Brain microvascular endothelial cell (primary cell): ENCODE measurements at regions not wholly inside any gene's neighbourhood (a gene's known extent, or its start where the extent isn't known, plus 50 kb on each side); places are given as distances from the start of the nearest gene placed in this dataset.

Experiments
- DNase-seq: peaks from one replicate; pipeline ENCODE4 v3.0.0-alpha.2; 2020
- H3K27ac ChIP-seq: fragments of 250-450 bp; sonication (Bioruptor Pico); 2 replicates; pipeline ENCODE4 v1.5.1; 2020; ENCODE audit warnings: mild to moderate bottlenecking, moderate library complexity
- H3K27me3 ChIP-seq: fragments of 250-450 bp; sonication (Bioruptor Pico); replicated peaks from 2 replicates; pipeline ENCODE4 v1.5.1; 2020; ENCODE audit warnings: mild to moderate bottlenecking
- H3K36me3 ChIP-seq: fragments of 250-450 bp; sonication (Bioruptor Pico); replicated peaks from 2 replicates; pipeline ENCODE4 v1.5.1; 2020; ENCODE audit warnings: mild to moderate bottlenecking
- H3K4me3 ChIP-seq: 2 replicates; pipeline ENCODE4 v1.5.1; 2011; ENCODE audit warnings: low read depth, mild to moderate bottlenecking, control low read depth, low read length, moderate library complexity
- in situ Hi-C: cut with HindIII; loops from 2 replicates; pipeline ENCODE4 v1.10.0; 2017; ENCODE audit warnings: low sequenced_read_pairs, low pct_ligation_motif_present
- TF ChIP-seq, protein P1 (sequence below): IDR thresholded peaks from 2 replicates; pipeline ENCODE4 v1.5.1; 2011; ENCODE audit warnings: low read depth, mild to moderate bottlenecking, moderate library complexity, low read length, control low read depth, inconsistent platforms; ENCODE audit errors: missing control alignments

- Histone ChIP-seq H3K36me3 (no peaks in the 10 kb centered on the region), H3K27ac (no peak overlapping the region), H3K27me3 (peaks cover 6% of the 10 kb centered on the region), H3K4me3 (no peak overlapping the region)
- TF ChIP-seq, protein P1, sequence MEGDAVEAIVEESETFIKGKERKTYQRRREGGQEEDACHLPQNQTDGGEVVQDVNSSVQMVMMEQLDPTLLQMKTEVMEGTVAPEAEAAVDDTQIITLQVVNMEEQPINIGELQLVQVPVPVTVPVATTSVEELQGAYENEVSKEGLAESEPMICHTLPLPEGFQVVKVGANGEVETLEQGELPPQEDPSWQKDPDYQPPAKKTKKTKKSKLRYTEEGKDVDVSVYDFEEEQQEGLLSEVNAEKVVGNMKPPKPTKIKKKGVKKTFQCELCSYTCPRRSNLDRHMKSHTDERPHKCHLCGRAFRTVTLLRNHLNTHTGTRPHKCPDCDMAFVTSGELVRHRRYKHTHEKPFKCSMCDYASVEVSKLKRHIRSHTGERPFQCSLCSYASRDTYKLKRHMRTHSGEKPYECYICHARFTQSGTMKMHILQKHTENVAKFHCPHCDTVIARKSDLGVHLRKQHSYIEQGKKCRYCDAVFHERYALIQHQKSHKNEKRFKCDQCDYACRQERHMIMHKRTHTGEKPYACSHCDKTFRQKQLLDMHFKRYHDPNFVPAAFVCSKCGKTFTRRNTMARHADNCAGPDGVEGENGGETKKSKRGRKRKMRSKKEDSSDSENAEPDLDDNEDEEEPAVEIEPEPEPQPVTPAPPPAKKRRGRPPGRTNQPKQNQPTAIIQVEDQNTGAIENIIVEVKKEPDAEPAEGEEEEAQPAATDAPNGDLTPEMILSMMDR: no peak
- no peak for DNase-seq
- in situ Hi-C loops: no loop called here
Observed at GRCh38 chr16:66166490-66166889, 200.0 kb upstream of the CDH5 start.

GRCh38 chr16:66165879-66166278, 200.6 kb upstream of the CDH5 start:
- Histone ChIP-seq H3K27me3 (peaks cover 6% of the 10 kb centered on the region), H3K4me3 (no peak overlapping the region), H3K27ac (no peak overlapping the region), H3K36me3 (no peaks in the 10 kb centered on the region)
- in situ Hi-C loops: no loop called here
- TF ChIP-seq, protein P1: no peak
- no peak for DNase-seq

- DNase-seq: no peak
- Histone ChIP-seq H3K4me3 (no peak overlapping the region), H3K27me3 (peaks cover 6% of the 10 kb centered on the region), H3K36me3 (no peaks in the 10 kb centered on the region), H3K27ac (no peak overlapping the region)
- TF ChIP-seq, protein P1: no peak
- in situ Hi-C loops: no loop called here
Observed at GRCh38 chr16:66164581-66165247, 201.8 kb upstream of the CDH5 start.

- TF ChIP-seq, protein P1: no peak
- in situ Hi-C loops: no loop called here
Observed at GRCh38 chr16:66162821-66163220, 203.7 kb upstream of the CDH5 start.

GRCh38 chr16:66161942-66162341, 204.5 kb upstream of the CDH5 start:
- in situ Hi-C loops: no loop called here
- TF ChIP-seq, protein P1: no peak
- DNase-seq: no peak
- Histone ChIP-seq H3K27ac (no peak overlapping the region), H3K36me3 (no peaks in the 10 kb centered on the region), H3K4me3 (no peak overlapping the region), H3K27me3 (peaks cover 6% of the 10 kb centered on the region)

More at GRCh38 chr16:66162821-66163220, 203.7 kb upstream of the CDH5 start:
- H3K36me3 ChIP-seq: no peaks in the 10 kb centered on the region
- no peak overlapping the region for H3K27ac ChIP-seq
- DNase-seq: no peak
- H3K27me3 ChIP-seq: peaks cover 6% of the 10 kb centered on the region
- no peak overlapping the region for H3K4me3 ChIP-seq

GRCh38 chr16:66161269-66161668, 205.2 kb upstream of the CDH5 start:
- Histone ChIP-seq H3K4me3 (no peak overlapping the region), H3K27me3 (peaks cover 6% of the 10 kb centered on the region), H3K27ac (no peak overlapping the region), H3K36me3 (no peaks in the 10 kb centered on the region)
- no peak for DNase-seq
- in situ Hi-C loops: no loop called here
- TF ChIP-seq, protein P1: no peak
